T-helper 17 cell (primary cell): ENCODE measurements at regions not wholly inside any gene's neighbourhood (a gene's known extent, or its start where the extent isn't known, plus 50 kb on each side); places are given as distances from the start of the nearest gene placed in this dataset.
"Not testable (repeated sequence)": the region's sequence is repeated elsewhere in the genome, so short reads cannot be mapped to it uniquely, and the experiment has no call there.

ENCODE experiments used
- ATAC-seq: fragments of 150-1000 bp; cut with Tn5 transposase; 2 replicates; pipeline ENCODE4 v1.10.0; 2021; ENCODE audit warnings: mild to moderate bottlenecking, moderate library complexity
- DNase-seq, 3 donors: peaks; one replicate each; pipeline versions ENCODE4 v3.0.0 to v3.0.0-alpha.2; 2020 to 2021
- H3K9me3 ChIP-seq: one replicate; pipeline ENCODE4 v1.7.0; 2013; ENCODE audit warnings: low read length, mild to moderate bottlenecking; ENCODE audit not compliant: control insufficient read depth, poor library complexity, severe bottlenecking
- H3K27ac Mint-ChIP-seq: one replicate; pipeline ENCODE4 v1.8.0; 2022; ENCODE audit warnings: mild to moderate bottlenecking, moderate library complexity, mixed read lengths
- H3K27me3 Mint-ChIP-seq: one replicate; pipeline ENCODE4 v1.8.0; 2022; ENCODE audit warnings: mixed read lengths
- H3K36me3 Mint-ChIP-seq: one replicate; pipeline ENCODE4 v1.8.0; 2022; ENCODE audit warnings: low read depth, mixed read lengths
- H3K4me1 Mint-ChIP-seq: one replicate; pipeline ENCODE4 v1.8.0; 2022; ENCODE audit warnings: mild to moderate bottlenecking, mixed read lengths
- H3K4me3 Mint-ChIP-seq: one replicate; pipeline ENCODE4 v1.8.0; 2022; ENCODE audit warnings: mild to moderate bottlenecking, moderate library complexity, mixed read lengths

- H3K36me3 Mint-ChIP-seq, H3K27ac Mint-ChIP-seq, H3K4me3 Mint-ChIP-seq, H3K9me3 ChIP-seq: not testable (repeated sequence)
- DNase-seq (peak; percentile 50 to 73 (median 72)), ATAC-seq (peak; percentile 40)
- Mint-ChIP-seq H3K4me1 (peaks cover 13% of the 10 kb centered on the region), H3K27me3 (peaks cover 10% of the 10 kb centered on the region)
Observed at GRCh38 chr14:106011631-106012360, 485.4 kb downstream of the TMEM121 start.

GRCh38 chr14:106012361-106012725 is 486.0 kb downstream of the TMEM121 start:
- H3K36me3 Mint-ChIP-seq, H3K27ac Mint-ChIP-seq, DNase-seq, H3K9me3 ChIP-seq, H3K4me3 Mint-ChIP-seq, ATAC-seq: not testable (repeated sequence)
- peaks cover 10% of the 10 kb centered on the region for H3K27me3 Mint-ChIP-seq
- peaks cover 13% of the 10 kb centered on the region for H3K4me1 Mint-ChIP-seq

GRCh38 chr14:106013879-106014376 is 487.5 kb downstream of the TMEM121 start:
- Mint-ChIP-seq H3K27me3 (peaks cover 10% of the 10 kb centered on the region), H3K4me1 (peaks cover 13% of the 10 kb centered on the region), H3K27ac (peak overlapping the region; percentile 84), H3K4me3 (peak overlapping the region; percentile 63), H3K36me3 (no peaks in the 10 kb centered on the region)
- DNase-seq: no peak
- no peaks in the 10 kb centered on the region for H3K9me3 ChIP-seq
- ATAC-seq: peak; percentile 87

GRCh38 chr14:106017952-106018351 is 491.6 kb downstream of the TMEM121 start:
- H3K27ac Mint-ChIP-seq, H3K9me3 ChIP-seq, DNase-seq, ATAC-seq, H3K36me3 Mint-ChIP-seq, H3K4me3 Mint-ChIP-seq: not testable (repeated sequence)
- Mint-ChIP-seq H3K27me3 (peaks cover 10% of the 10 kb centered on the region), H3K4me1 (peaks cover 11% of the 10 kb centered on the region)

GRCh38 chr14:106021832-106022231 is 495.4 kb downstream of the TMEM121 start:
- no peaks in the 10 kb centered on the region for H3K9me3 ChIP-seq
- ATAC-seq: no peak
- no peak overlapping the region for H3K27ac Mint-ChIP-seq
- H3K36me3 Mint-ChIP-seq: no peaks in the 10 kb centered on the region
- H3K27me3 Mint-ChIP-seq: no peaks in the 10 kb centered on the region
- no peak for DNase-seq
- peaks cover 5% of the 10 kb centered on the region for H3K4me1 Mint-ChIP-seq
- no peak overlapping the region for H3K4me3 Mint-ChIP-seq

GRCh38 chr14:106022648-106023047 is 496.3 kb downstream of the TMEM121 start:
- not testable (repeated sequence) for H3K36me3 Mint-ChIP-seq, H3K4me1 Mint-ChIP-seq, DNase-seq, H3K27ac Mint-ChIP-seq, H3K27me3 Mint-ChIP-seq, ATAC-seq, H3K9me3 ChIP-seq, H3K4me3 Mint-ChIP-seq

DNA sequence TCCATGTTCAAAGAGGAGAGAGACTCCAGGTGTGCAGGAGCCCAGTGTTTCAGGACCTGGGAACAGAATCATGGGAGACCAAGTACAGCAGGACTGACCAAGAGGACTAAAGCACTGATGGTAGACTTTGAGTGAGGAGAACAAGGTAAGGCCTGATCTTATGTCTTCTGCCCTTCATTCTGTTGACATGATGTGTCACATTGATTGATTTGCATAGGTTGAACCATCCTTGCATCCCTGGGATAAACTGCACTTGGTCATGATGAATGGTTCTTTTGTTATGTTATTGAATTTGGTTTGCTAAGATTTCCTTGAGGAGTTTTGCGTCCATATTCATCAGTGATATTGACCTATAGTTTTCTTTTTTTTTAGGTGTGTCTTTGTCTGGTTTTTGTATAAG is 497.0 kb downstream of the TMEM121 start:
- ATAC-seq: no peak
- DNase-seq: no peak
- H3K9me3 ChIP-seq: no peaks in the 10 kb centered on the region
- no peak overlapping the region for H3K27ac Mint-ChIP-seq
- H3K4me3 Mint-ChIP-seq: no peak overlapping the region
- peaks cover 5% of the 10 kb centered on the region for H3K4me1 Mint-ChIP-seq
- H3K36me3 Mint-ChIP-seq: no peaks in the 10 kb centered on the region
- no peaks in the 10 kb centered on the region for H3K27me3 Mint-ChIP-seq

DNA sequence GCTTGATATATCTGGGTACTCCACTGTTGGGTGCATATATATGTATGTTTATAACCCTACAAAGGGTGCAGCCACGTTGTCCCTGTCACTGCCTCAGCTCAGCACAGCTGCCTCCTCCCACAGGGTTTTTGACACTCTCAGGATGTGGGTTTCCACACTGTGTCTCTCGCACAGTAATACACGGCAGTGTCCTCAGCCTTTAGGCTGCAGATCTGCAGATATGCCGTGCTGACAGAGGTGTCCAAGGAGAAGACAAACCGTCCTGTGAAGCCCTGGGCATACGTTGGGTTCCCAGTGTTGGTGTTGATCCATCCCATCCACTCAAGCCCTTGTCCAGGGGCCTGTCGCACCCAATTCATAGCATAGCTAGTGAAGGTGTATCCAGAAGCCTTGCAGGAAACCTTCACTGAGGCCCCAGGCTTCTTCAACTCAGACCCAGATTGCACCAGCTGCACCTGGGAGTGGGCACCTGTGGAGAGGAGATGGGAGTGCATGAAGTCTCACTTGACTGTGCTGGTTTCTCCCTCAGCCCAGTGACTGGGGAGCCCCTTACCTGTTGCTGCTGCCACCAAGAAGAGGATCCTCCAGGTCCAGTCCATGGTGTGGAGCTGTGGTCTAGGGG is 498.7 kb downstream of the TMEM121 start:
- DNase-seq: no peak

DNA sequence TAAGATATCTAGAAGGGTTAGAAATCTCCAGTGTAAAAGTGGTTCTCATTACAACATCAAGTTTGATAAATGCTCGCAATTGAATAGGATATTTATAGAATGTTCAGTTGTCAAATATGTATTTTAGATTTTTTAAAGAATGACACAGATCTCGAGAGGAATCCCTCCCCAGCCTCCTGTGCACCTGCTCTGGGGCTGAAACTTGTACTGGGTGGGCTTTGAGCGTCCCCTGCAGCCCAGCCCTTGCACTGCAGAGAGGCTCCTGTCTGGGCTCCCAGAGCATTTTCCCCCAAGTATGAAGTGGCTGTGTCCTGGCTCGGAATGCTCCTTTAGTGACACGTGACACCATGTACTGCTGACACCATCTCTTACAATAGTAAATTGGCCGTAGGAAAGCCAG is 499.6 kb downstream of the TMEM121 start:
- Mint-ChIP-seq H3K27me3 (no peaks in the 10 kb centered on the region), H3K27ac (no peak overlapping the region)
- no peak for ATAC-seq

More for the DNA sequence above, 498.7 kb downstream of the TMEM121 start:
- ATAC-seq: peak; percentile 48
- H3K27me3 Mint-ChIP-seq: no peaks in the 10 kb centered on the region
- no peaks in the 10 kb centered on the region for H3K36me3 Mint-ChIP-seq
- peaks cover 5% of the 10 kb centered on the region for H3K4me1 Mint-ChIP-seq
- H3K9me3 ChIP-seq: no peaks in the 10 kb centered on the region
- no peak overlapping the region for H3K4me3 Mint-ChIP-seq
- no peak overlapping the region for H3K27ac Mint-ChIP-seq

GRCh38 chr14:106027759-106028158 is 501.4 kb downstream of the TMEM121 start:
- H3K4me1 Mint-ChIP-seq, H3K9me3 ChIP-seq, H3K27me3 Mint-ChIP-seq, H3K27ac Mint-ChIP-seq, H3K4me3 Mint-ChIP-seq, H3K36me3 Mint-ChIP-seq, DNase-seq, ATAC-seq: not testable (repeated sequence)

More for the DNA sequence above, 499.6 kb downstream of the TMEM121 start:
- no peaks in the 10 kb centered on the region for H3K9me3 ChIP-seq
- DNase-seq: no peak
- Mint-ChIP-seq H3K4me3 (no peak overlapping the region), H3K4me1 (peaks cover 5% of the 10 kb centered on the region), H3K36me3 (no peaks in the 10 kb centered on the region)

GRCh38 chr14:106029959-106030358 is 503.6 kb downstream of the TMEM121 start:
- H3K27ac Mint-ChIP-seq: no peak overlapping the region
- peaks cover 2% of the 10 kb centered on the region for H3K4me1 Mint-ChIP-seq
- no peak overlapping the region for H3K4me3 Mint-ChIP-seq
- no peaks in the 10 kb centered on the region for H3K9me3 ChIP-seq
- ATAC-seq (no peak), DNase-seq (no peak)
- no peaks in the 10 kb centered on the region for H3K27me3 Mint-ChIP-seq
- no peaks in the 10 kb centered on the region for H3K36me3 Mint-ChIP-seq

DNA sequence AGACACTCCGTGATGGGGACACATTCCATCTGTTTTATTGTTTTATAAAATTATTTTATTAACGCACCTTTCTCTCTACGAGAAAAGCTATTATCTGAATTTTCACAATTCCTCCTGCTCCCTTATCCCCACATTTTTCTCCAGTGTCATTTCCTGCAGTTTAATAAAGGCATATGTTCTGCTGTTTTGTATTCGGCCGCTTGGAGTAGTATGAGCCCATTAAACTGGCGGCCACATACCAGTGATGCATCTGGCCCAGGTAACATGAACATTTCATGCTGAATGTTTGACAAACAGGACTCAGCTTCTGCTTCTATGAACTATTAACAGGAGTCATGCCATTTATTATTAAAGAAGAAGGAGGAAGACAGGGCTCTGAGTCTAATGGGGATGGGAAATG is 511.0 kb downstream of the TMEM121 start:
- H3K4me3 Mint-ChIP-seq: no peak overlapping the region
- DNase-seq (no peak), ATAC-seq (no peak)
- peaks cover 3% of the 10 kb centered on the region for H3K4me1 Mint-ChIP-seq
- no peaks in the 10 kb centered on the region for H3K9me3 ChIP-seq
- no peaks in the 10 kb centered on the region for H3K36me3 Mint-ChIP-seq
- H3K27ac Mint-ChIP-seq: no peak overlapping the region
- H3K27me3 Mint-ChIP-seq: peaks cover 10% of the 10 kb centered on the region

- no peaks in the 10 kb centered on the region for H3K9me3 ChIP-seq
- Mint-ChIP-seq H3K36me3 (no peaks in the 10 kb centered on the region), H3K4me3 (peak overlapping the region; percentile 50), H3K4me1 (peaks cover 3% of the 10 kb centered on the region), H3K27ac (no peak overlapping the region), H3K27me3 (peaks cover 14% of the 10 kb centered on the region)
- DNase-seq: no peak
- no peak for ATAC-seq
Observed at GRCh38 chr14:106038263-106038662, 511.9 kb downstream of the TMEM121 start.

- H3K36me3 Mint-ChIP-seq: no peaks in the 10 kb centered on the region
- ATAC-seq: peak; percentile 82
- H3K27ac Mint-ChIP-seq: no peak overlapping the region
- peaks cover 18% of the 10 kb centered on the region for H3K27me3 Mint-ChIP-seq
- no peaks in the 10 kb centered on the region for H3K9me3 ChIP-seq
- peaks cover 4% of the 10 kb centered on the region for H3K4me1 Mint-ChIP-seq
- peak in 1 of 3 donors; percentile 55 for DNase-seq
- H3K4me3 Mint-ChIP-seq: no peak overlapping the region
Observed at GRCh38 chr14:106039400-106039799, 513.0 kb downstream of the TMEM121 start.
